ENCODE measurements at regions not wholly inside any gene's neighbourhood (a gene's known extent, or its start where the extent isn't known, plus 50 kb on each side); places are given as distances from the start of the nearest gene placed in this dataset.

GRCh38 chr9:129549684-129550083 is 71.2 kb downstream of the C9orf50 start:
- Histone ChIP-seq H3K4me3 (ENCODE audit: low read length) (peak overlapping the region; percentile 62), H3K4me1 (ENCODE audit: insufficient read depth, low read length) (no peaks in the 10 kb centered on the region), H3K27ac (ENCODE audit: low read length) (no peak overlapping the region), H4K20me1 (ENCODE audit: low read length) (no peaks in the 10 kb centered on the region), H3K79me2 (ENCODE audit: low read length) (no peaks in the 10 kb centered on the region), H3K9me2 (replicated peaks; ENCODE audit: low read length) (no peaks in the 10 kb centered on the region), H2AFZ (ENCODE audit: low read length) (peak overlapping the region; percentile 87; the same call in 1 of the 2 replicates), H3K9ac (ENCODE audit: low read length) (no peak overlapping the region), H3K9me3 (ENCODE audit: low read length) (no peaks in the 10 kb centered on the region), H3F3A (ENCODE audit: low read length, unreplicated experiment) (no peaks in the 10 kb centered on the region), H3K36me3 (ENCODE audit: low read depth, low read length) (no peaks in the 10 kb centered on the region), H3K27me3 (ENCODE audit: low read length) (no peaks in the 10 kb centered on the region), H3K4me2 (ENCODE audit: low read length) (peak overlapping the region; percentile 91)
- DNase-seq (no peak), ATAC-seq (no peak)
- ChIA-PET CTCF (interaction anchor here (0.6 kb wide), 1 partner anchor 49 kb away, joined by 3 read pairs; no protein-coding TSS in a partner anchor), POLR2A (ENCODE audit: unreplicated experiment) (no interaction called here)
- BruUV-seq (replicated peaks): no TSS peak
- TF ChIP-seq EZH2 (IDR thresholded peaks at IDR 0.05; ENCODE audit: low read length, unreplicated experiment): no peak
- TF ChIP-seq, protein P1, sequence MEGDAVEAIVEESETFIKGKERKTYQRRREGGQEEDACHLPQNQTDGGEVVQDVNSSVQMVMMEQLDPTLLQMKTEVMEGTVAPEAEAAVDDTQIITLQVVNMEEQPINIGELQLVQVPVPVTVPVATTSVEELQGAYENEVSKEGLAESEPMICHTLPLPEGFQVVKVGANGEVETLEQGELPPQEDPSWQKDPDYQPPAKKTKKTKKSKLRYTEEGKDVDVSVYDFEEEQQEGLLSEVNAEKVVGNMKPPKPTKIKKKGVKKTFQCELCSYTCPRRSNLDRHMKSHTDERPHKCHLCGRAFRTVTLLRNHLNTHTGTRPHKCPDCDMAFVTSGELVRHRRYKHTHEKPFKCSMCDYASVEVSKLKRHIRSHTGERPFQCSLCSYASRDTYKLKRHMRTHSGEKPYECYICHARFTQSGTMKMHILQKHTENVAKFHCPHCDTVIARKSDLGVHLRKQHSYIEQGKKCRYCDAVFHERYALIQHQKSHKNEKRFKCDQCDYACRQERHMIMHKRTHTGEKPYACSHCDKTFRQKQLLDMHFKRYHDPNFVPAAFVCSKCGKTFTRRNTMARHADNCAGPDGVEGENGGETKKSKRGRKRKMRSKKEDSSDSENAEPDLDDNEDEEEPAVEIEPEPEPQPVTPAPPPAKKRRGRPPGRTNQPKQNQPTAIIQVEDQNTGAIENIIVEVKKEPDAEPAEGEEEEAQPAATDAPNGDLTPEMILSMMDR (conservative IDR thresholded peaks at IDR 0.05; ENCODE audit: low read depth, low read length): no peak
- no peak for TF ChIP-seq EZH2phosphoT487 (IDR thresholded peaks at IDR 0.05; ENCODE audit: borderline replicate concordance, low read length)
- intact Hi-C loops (cut with micrococcal nuclease): no loop called here

- H3K4me3 ChIP-seq (ENCODE audit: low read length): no peak overlapping the region
- BruUV-seq (replicated peaks): no TSS peak
- no peak for TF ChIP-seq EZH2 (IDR thresholded peaks at IDR 0.05; ENCODE audit: low read length, unreplicated experiment)
- H3K27ac ChIP-seq (ENCODE audit: low read length): no peak overlapping the region
- H2AFZ ChIP-seq (ENCODE audit: low read length): no peak overlapping the region
- DNase-seq (no peak), ATAC-seq (no peak)
- H3K9ac ChIP-seq (ENCODE audit: low read length): no peak overlapping the region
- no peaks in the 10 kb centered on the region for H3K9me3 ChIP-seq (ENCODE audit: low read length)
- CTCF ChIA-PET: no interaction called here
- no peak overlapping the region for H3K4me2 ChIP-seq (ENCODE audit: low read length)
- no peaks in the 10 kb centered on the region for H4K20me1 ChIP-seq (ENCODE audit: low read length)
- H3K4me1 ChIP-seq (ENCODE audit: insufficient read depth, low read length): no peaks in the 10 kb centered on the region
- no peaks in the 10 kb centered on the region for H3K36me3 ChIP-seq (ENCODE audit: low read depth, low read length)
- H3K9me2 ChIP-seq (replicated peaks; ENCODE audit: low read length): no peaks in the 10 kb centered on the region
- H3K79me2 ChIP-seq (ENCODE audit: low read length): no peaks in the 10 kb centered on the region
- POLR2A ChIA-PET (ENCODE audit: unreplicated experiment): no interaction called here
- intact Hi-C loops (cut with micrococcal nuclease): no loop called here
- H3K27me3 ChIP-seq (ENCODE audit: low read length): no peaks in the 10 kb centered on the region
- H3F3A ChIP-seq (ENCODE audit: low read length, unreplicated experiment): no peaks in the 10 kb centered on the region
Observed at GRCh38 chr9:129549139-129549538, 71.8 kb downstream of the C9orf50 start.

GRCh38 chr9:129548571-129549135 is 72.2 kb downstream of the C9orf50 start:
- H3K9me2 ChIP-seq (replicated peaks; ENCODE audit: low read length): no peaks in the 10 kb centered on the region
- TF ChIP-seq, protein P1 (conservative IDR thresholded peaks at IDR 0.05; ENCODE audit: low read depth, low read length): no peak
- no peak for TF ChIP-seq EZH2 (IDR thresholded peaks at IDR 0.05; ENCODE audit: low read length, unreplicated experiment)
- H3K4me1 ChIP-seq (ENCODE audit: insufficient read depth, low read length): no peaks in the 10 kb centered on the region
- H3K36me3 ChIP-seq (ENCODE audit: low read depth, low read length): no peaks in the 10 kb centered on the region
- POLR2A ChIA-PET (ENCODE audit: unreplicated experiment): interaction anchor here (0.6 kb wide), 1 partner anchor 407 kb away, joined by 3 read pairs; no protein-coding TSS in a partner anchor
- no peaks in the 10 kb centered on the region for H4K20me1 ChIP-seq (ENCODE audit: low read length)
- no peak overlapping the region for H3K4me2 ChIP-seq (ENCODE audit: low read length)
- DNase-seq (no peak), ATAC-seq (no peak)
- intact Hi-C loops (cut with micrococcal nuclease): no loop called here
- no peaks in the 10 kb centered on the region for H3K79me2 ChIP-seq (ENCODE audit: low read length)
- CTCF ChIA-PET: no interaction called here
- H3K27ac ChIP-seq (ENCODE audit: low read length): no peak overlapping the region
- H3K9ac ChIP-seq (ENCODE audit: low read length): no peak overlapping the region
- H3K4me3 ChIP-seq (ENCODE audit: low read length): no peak overlapping the region
- H3F3A ChIP-seq (ENCODE audit: low read length, unreplicated experiment): no peaks in the 10 kb centered on the region
- no peak overlapping the region for H2AFZ ChIP-seq (ENCODE audit: low read length)
- BruUV-seq (replicated peaks): no TSS peak
- H3K27me3 ChIP-seq (ENCODE audit: low read length): no peaks in the 10 kb centered on the region
- no peaks in the 10 kb centered on the region for H3K9me3 ChIP-seq (ENCODE audit: low read length)

Measured in PC-3 (cell line).